Stimulated activated memory B cell treated with anti-CD40 and anti-IgM and Interleukin-4, amounts not matched to agents 10 μg/mL and 1 μg/mL and 100 μg/mL, for 72 hours (primary cell): ENCODE measurements at regions not wholly inside any gene's neighbourhood (a gene's known extent, or its start where the extent isn't known, plus 50 kb on each side); places are given as distances from the start of the nearest gene placed in this dataset.

Source experiments
- ATAC-seq: fragments of 150-1000 bp; cut with Tn5 transposase; 2 replicates; pipeline ENCODE4 v1.10.0; 2021
- H3K27ac Mint-ChIP-seq: one replicate; pipeline ENCODE4 v1.8.0; 2022; ENCODE audit warnings: mild to moderate bottlenecking, mixed read lengths
- H3K27me3 Mint-ChIP-seq: one replicate; pipeline ENCODE4 v1.8.0; 2022; ENCODE audit warnings: mixed read lengths
- H3K36me3 Mint-ChIP-seq: one replicate; pipeline ENCODE4 v1.8.0; 2022; ENCODE audit warnings: mixed read lengths
- H3K4me1 Mint-ChIP-seq: one replicate; pipeline ENCODE4 v1.8.0; 2022; ENCODE audit warnings: mixed read lengths
- H3K4me3 Mint-ChIP-seq: one replicate; pipeline ENCODE4 v1.8.0; 2022; ENCODE audit warnings: mild to moderate bottlenecking, moderate library complexity, mixed read lengths
- H3K9me3 Mint-ChIP-seq: one replicate; pipeline ENCODE4 v1.8.0; 2022; ENCODE audit warnings: mixed read lengths

- Mint-ChIP-seq H3K27me3 (no peaks in the 10 kb centered on the region), H3K4me1 (no peaks in the 10 kb centered on the region), H3K27ac (no peak overlapping the region), H3K36me3 (no peaks in the 10 kb centered on the region), H3K9me3 (no peaks in the 10 kb centered on the region), H3K4me3 (no peak overlapping the region)
- ATAC-seq: no peak
Observed at GRCh38 chr16:9371713-9372448, 280.4 kb downstream of the HAPSTR1 start.

GRCh38 chr16:9372934-9373890, 281.8 kb downstream of the HAPSTR1 start:
- ATAC-seq: no peak
- no peak overlapping the region for H3K27ac Mint-ChIP-seq
- no peaks in the 10 kb centered on the region for H3K27me3 Mint-ChIP-seq

GRCh38 chr16:9374061-9374460, 282.6 kb downstream of the HAPSTR1 start:
- H3K4me1 Mint-ChIP-seq: no peaks in the 10 kb centered on the region
- no peaks in the 10 kb centered on the region for H3K27me3 Mint-ChIP-seq
- H3K4me3 Mint-ChIP-seq: no peak overlapping the region
- H3K36me3 Mint-ChIP-seq: no peaks in the 10 kb centered on the region
- H3K9me3 Mint-ChIP-seq: no peaks in the 10 kb centered on the region
- ATAC-seq: no peak
- no peak overlapping the region for H3K27ac Mint-ChIP-seq

More at GRCh38 chr16:9372934-9373890, 281.8 kb downstream of the HAPSTR1 start:
- Mint-ChIP-seq H3K9me3 (no peaks in the 10 kb centered on the region), H3K4me1 (no peaks in the 10 kb centered on the region), H3K4me3 (no peak overlapping the region), H3K36me3 (no peaks in the 10 kb centered on the region)

- Mint-ChIP-seq H3K4me1 (no peaks in the 10 kb centered on the region), H3K36me3 (no peaks in the 10 kb centered on the region), H3K4me3 (no peak overlapping the region), H3K27ac (no peak overlapping the region), H3K27me3 (no peaks in the 10 kb centered on the region), H3K9me3 (no peaks in the 10 kb centered on the region)
- ATAC-seq: no peak
Observed at GRCh38 chr16:9378876-9379275, 287.4 kb downstream of the HAPSTR1 start.

GRCh38 chr16:9380221-9380620, 288.8 kb downstream of the HAPSTR1 start:
- Mint-ChIP-seq H3K4me3 (no peak overlapping the region), H3K27me3 (no peaks in the 10 kb centered on the region), H3K4me1 (no peaks in the 10 kb centered on the region), H3K9me3 (no peaks in the 10 kb centered on the region), H3K36me3 (no peaks in the 10 kb centered on the region), H3K27ac (no peak overlapping the region)
- no peak for ATAC-seq

GRCh38 chr16:9381399-9381798, 290.0 kb downstream of the HAPSTR1 start:
- ATAC-seq: no peak
- Mint-ChIP-seq H3K27me3 (no peaks in the 10 kb centered on the region), H3K27ac (no peak overlapping the region), H3K9me3 (no peaks in the 10 kb centered on the region), H3K4me1 (no peaks in the 10 kb centered on the region), H3K4me3 (no peak overlapping the region), H3K36me3 (no peaks in the 10 kb centered on the region)

GRCh38 chr16:9381905-9382304, 290.5 kb downstream of the HAPSTR1 start:
- no peak for ATAC-seq
- H3K27ac Mint-ChIP-seq: no peak overlapping the region
- no peaks in the 10 kb centered on the region for H3K4me1 Mint-ChIP-seq

GRCh38 chr16:9383281-9383680, 291.8 kb downstream of the HAPSTR1 start:
- Mint-ChIP-seq H3K36me3 (no peaks in the 10 kb centered on the region), H3K4me1 (no peaks in the 10 kb centered on the region), H3K4me3 (no peak overlapping the region), H3K27me3 (no peaks in the 10 kb centered on the region), H3K9me3 (peaks cover 2% of the 10 kb centered on the region), H3K27ac (no peak overlapping the region)
- ATAC-seq: no peak

More at GRCh38 chr16:9381905-9382304, 290.5 kb downstream of the HAPSTR1 start:
- Mint-ChIP-seq H3K9me3 (no peaks in the 10 kb centered on the region), H3K27me3 (no peaks in the 10 kb centered on the region), H3K36me3 (no peaks in the 10 kb centered on the region), H3K4me3 (no peak overlapping the region)

- no peak for ATAC-seq
- H3K36me3 Mint-ChIP-seq: no peaks in the 10 kb centered on the region
- no peak overlapping the region for H3K4me3 Mint-ChIP-seq
- no peaks in the 10 kb centered on the region for H3K27me3 Mint-ChIP-seq
- H3K4me1 Mint-ChIP-seq: no peaks in the 10 kb centered on the region
- H3K27ac Mint-ChIP-seq: no peak overlapping the region
- H3K9me3 Mint-ChIP-seq: peaks cover 8% of the 10 kb centered on the region
Observed at GRCh38 chr16:9384141-9384540, 292.7 kb downstream of the HAPSTR1 start.

- Mint-ChIP-seq H3K36me3 (no peaks in the 10 kb centered on the region), H3K4me3 (no peak overlapping the region), H3K27ac (no peak overlapping the region), H3K4me1 (no peaks in the 10 kb centered on the region), H3K27me3 (no peaks in the 10 kb centered on the region), H3K9me3 (peaks cover 9% of the 10 kb centered on the region)
- peak; percentile 67 for ATAC-seq
Observed at GRCh38 chr16:9389543-9390207, 298.2 kb downstream of the HAPSTR1 start.

GRCh38 chr16:9392956-9393355, 301.5 kb downstream of the HAPSTR1 start:
- Mint-ChIP-seq H3K27me3 (no peaks in the 10 kb centered on the region), H3K4me3 (no peak overlapping the region), H3K36me3 (no peaks in the 10 kb centered on the region), H3K27ac (no peak overlapping the region), H3K9me3 (peaks cover 12% of the 10 kb centered on the region), H3K4me1 (no peaks in the 10 kb centered on the region)
- ATAC-seq: no peak

- peaks cover 10% of the 10 kb centered on the region for H3K9me3 Mint-ChIP-seq
- H3K27me3 Mint-ChIP-seq: no peaks in the 10 kb centered on the region
- H3K4me3 Mint-ChIP-seq: no peak overlapping the region
- no peaks in the 10 kb centered on the region for H3K4me1 Mint-ChIP-seq
- H3K36me3 Mint-ChIP-seq: no peaks in the 10 kb centered on the region
- no peak for ATAC-seq
- H3K27ac Mint-ChIP-seq: no peak overlapping the region
Observed at GRCh38 chr16:9393591-9393990, 302.1 kb downstream of the HAPSTR1 start.

- Mint-ChIP-seq H3K4me1 (no peaks in the 10 kb centered on the region), H3K4me3 (no peak overlapping the region), H3K27me3 (no peaks in the 10 kb centered on the region), H3K27ac (no peak overlapping the region), H3K9me3 (peaks cover 4% of the 10 kb centered on the region), H3K36me3 (no peaks in the 10 kb centered on the region)
- ATAC-seq: no peak
Observed at GRCh38 chr16:9395958-9396359, 304.5 kb downstream of the HAPSTR1 start.

GRCh38 chr16:9399573-9399972, 308.1 kb downstream of the HAPSTR1 start:
- no peaks in the 10 kb centered on the region for H3K36me3 Mint-ChIP-seq
- peaks cover 4% of the 10 kb centered on the region for H3K9me3 Mint-ChIP-seq
- no peaks in the 10 kb centered on the region for H3K4me1 Mint-ChIP-seq
- no peak overlapping the region for H3K27ac Mint-ChIP-seq
- no peaks in the 10 kb centered on the region for H3K27me3 Mint-ChIP-seq
- H3K4me3 Mint-ChIP-seq: no peak overlapping the region
- ATAC-seq: no peak

GRCh38 chr16:9401173-9401572, 309.7 kb downstream of the HAPSTR1 start:
- Mint-ChIP-seq H3K4me1 (no peaks in the 10 kb centered on the region), H3K27ac (no peak overlapping the region), H3K4me3 (no peak overlapping the region), H3K36me3 (no peaks in the 10 kb centered on the region), H3K9me3 (peaks cover 6% of the 10 kb centered on the region), H3K27me3 (no peaks in the 10 kb centered on the region)
- ATAC-seq: no peak
